Suprapubic skin (tissue), 4 donors: ENCODE measurements at regions not wholly inside any gene's neighbourhood (a gene's known extent, or its start where the extent isn't known, plus 50 kb on each side); places are given as distances from the start of the nearest gene placed in this dataset.

Experiments used
- CTCF ChIP-seq, 2 donors: fragments of 200-600 bp in 1 of 2; fragments of 450-650 bp in 1 of 2; sonication (generic) in 1 of 2; IDR thresholded peaks; one replicate each; pipeline ENCODE4 v1.5.1; 2016 to 2019; ENCODE audit warnings: antibody characterized with exemption in 2 of 2, mild to moderate bottlenecking in 1 of 2, moderate library complexity in 1 of 2
- EP300 ChIP-seq: sonication (generic); formaldehyde crosslinking; IDR thresholded peaks from one replicate; pipeline ENCODE4 v1.6.1; 2017; ENCODE audit warnings: antibody characterized with exemption
- POLR2A ChIP-seq, 2 donors: fragments of 450-650 bp; IDR thresholded peaks; one replicate each; pipeline ENCODE4 v1.6.1; 2017; ENCODE audit warnings: antibody characterized with exemption in 2 of 2, mild to moderate bottlenecking in 2 of 2, moderate library complexity in 2 of 2
- POLR2AphosphoS5 ChIP-seq, 3 donors: sonication (generic); formaldehyde crosslinking; IDR thresholded peaks; one replicate each; pipeline ENCODE4 v1.6.1; 2017; ENCODE audit warnings: antibody characterized with exemption in 3 of 3

- TF ChIP-seq CTCF (IDR thresholded peaks at IDR 0.05) (no peak), POLR2A (IDR thresholded peaks at IDR 0.05) (no peak), POLR2AphosphoS5 (IDR thresholded peaks at IDR 0.05) (no peak), EP300 (no peak)
Measured at GRCh38 chr20:24261351-24261750, 208.1 kb upstream of the SYNDIG1 start.
